HEK293 (cell line): ENCODE measurements at regions not wholly inside any gene's neighbourhood (a gene's known extent, or its start where the extent isn't known, plus 50 kb on each side); places are given as distances from the start of the nearest gene placed in this dataset.

Experiments used
- CTCF ChIA-PET: fragments of 350-600 bp; formaldehyde crosslinking; extraction: SDS; loops from one replicate; lab custom pipeline; 2021; ENCODE audit warnings: antibody characterized with exemption; lab: Yijun Ruan, JAX
- POLR2A ChIA-PET: fragments of 300-600 bp; formaldehyde crosslinking; extraction: SDS; loops from one replicate; lab custom pipeline; 2020; ENCODE audit warnings: antibody characterized with exemption, inconsistent platforms; lab: Yijun Ruan, JAX
- H3K27ac ChIP-seq: fragments of 200-500 bp; sonication (Bioruptor generic); 2 replicates; pipeline ENCODE4 v1.5.1; 2014; ENCODE audit warnings: low read depth, low read length, control low read depth, inconsistent platforms; ENCODE audit errors: extremely low read depth
- H3K36me3 ChIP-seq, 2 experiments: fragments of 200-500 bp in 1 of 2; sonication (Bioruptor generic) in 1 of 2; 1 replicate in 1 of 2; 2 replicates in 1 of 2; pipeline ENCODE4 v1.5.1; 2014 to 2017; ENCODE audit warnings: inconsistent platforms in 2 of 2, low read length in 2 of 2; ENCODE audit not compliant: control insufficient read depth in 2 of 2, insufficient read depth in 1 of 2
- H3K4me1 ChIP-seq: fragments of 200-500 bp; sonication (Bioruptor generic); 2 replicates; pipeline ENCODE4 v1.5.1; 2014; ENCODE audit warnings: mild to moderate bottlenecking, low read length, inconsistent platforms; ENCODE audit not compliant: control insufficient read depth, insufficient read depth
- H3K4me3 ChIP-seq: 2 replicates; pipeline ENCODE4 v1.5.1; 2011; ENCODE audit warnings: low read depth, mild to moderate bottlenecking, control low read depth, low read length, moderate library complexity
- H3K9me3 ChIP-seq: fragments of 200-500 bp; sonication (Bioruptor generic); 2 replicates; pipeline ENCODE4 v1.5.1; 2014; ENCODE audit warnings: low read depth, low read length, inconsistent platforms; ENCODE audit not compliant: control insufficient read depth, insufficient read depth
- KLF8 ChIP-seq: fragments of 450-650 bp; formaldehyde crosslinking; IDR thresholded peaks from 2 replicates; pipeline ENCODE4 v1.5.1; 2016; ENCODE audit warnings: missing biosample characterization, missing genetic modification characterization
- KLF9 ChIP-seq: fragments of 450-650 bp; formaldehyde crosslinking; IDR thresholded peaks from 2 replicates; pipeline ENCODE4 v1.5.1; 2016; ENCODE audit warnings: missing biosample characterization, missing genetic modification characterization, low read depth
- MYNN ChIP-seq: fragments of 450-650 bp; formaldehyde crosslinking; IDR thresholded peaks from 2 replicates; pipeline ENCODE4 v1.5.1; 2016; ENCODE audit warnings: missing biosample characterization, missing genetic modification characterization, borderline replicate concordance
- REPIN1 ChIP-seq: fragments of 450-650 bp; formaldehyde crosslinking; IDR thresholded peaks from 2 replicates; pipeline ENCODE4 v1.5.1; 2017; ENCODE audit warnings: missing biosample characterization, missing genetic modification characterization, low read depth
- REST ChIP-seq: fragments of 450-650 bp; formaldehyde crosslinking; IDR thresholded peaks from 2 replicates; pipeline ENCODE4 v1.5.1; 2016; ENCODE audit warnings: missing biosample characterization, missing genetic modification characterization
- SCRT2 ChIP-seq: fragments of 450-650 bp; formaldehyde crosslinking; IDR thresholded peaks from 2 replicates; pipeline ENCODE4 v1.5.1; 2016; ENCODE audit warnings: missing biosample characterization, missing genetic modification characterization
- TRIM28 ChIP-seq: IDR thresholded peaks from 2 replicates; pipeline ENCODE4 v1.6.1; 2011; ENCODE audit warnings: low read length, control low read depth, borderline replicate concordance
- ZNF114 ChIP-seq: fragments of 450-650 bp; formaldehyde crosslinking; IDR thresholded peaks from 2 replicates; pipeline ENCODE4 v1.5.0; 2017; ENCODE audit warnings: missing biosample characterization, missing genetic modification characterization
- ZNF140 ChIP-seq: fragments of 450-650 bp; formaldehyde crosslinking; IDR thresholded peaks from 2 replicates; pipeline ENCODE4 v1.5.1; 2016; ENCODE audit warnings: missing biosample characterization, missing genetic modification characterization
- ZNF155 ChIP-seq: fragments of 450-650 bp; formaldehyde crosslinking; IDR thresholded peaks from 2 replicates; pipeline ENCODE4 v1.5.1; 2016; ENCODE audit warnings: missing biosample characterization, missing genetic modification characterization
- ZNF175 ChIP-seq: fragments of 450-650 bp; formaldehyde crosslinking; IDR thresholded peaks from 2 replicates; pipeline ENCODE4 v1.5.1; 2016; ENCODE audit warnings: missing biosample characterization, missing genetic modification characterization
- ZNF292 ChIP-seq: fragments of 450-650 bp; formaldehyde crosslinking; IDR thresholded peaks from 2 replicates; pipeline ENCODE4 v1.5.1; 2016; ENCODE audit warnings: low read depth, missing biosample characterization, missing genetic modification characterization, borderline replicate concordance
- ZNF324 ChIP-seq: fragments of 450-650 bp; formaldehyde crosslinking; IDR thresholded peaks from 2 replicates; pipeline ENCODE4 v1.5.1; 2016; ENCODE audit warnings: missing biosample characterization, missing genetic modification characterization
- ZNF404 ChIP-seq: fragments of 450-650 bp; formaldehyde crosslinking; IDR thresholded peaks from 2 replicates; pipeline ENCODE4 v1.5.1; 2017; ENCODE audit warnings: missing biosample characterization, missing genetic modification characterization
- ZNF660 ChIP-seq: fragments of 450-650 bp; IDR thresholded peaks from 2 replicates; pipeline ENCODE4 v1.5.1; 2018; ENCODE audit warnings: missing biosample characterization, mild to moderate bottlenecking, missing genetic modification characterization
- ZNF837 ChIP-seq: fragments of 450-650 bp; formaldehyde crosslinking; IDR thresholded peaks from 2 replicates; pipeline ENCODE4 v1.5.1; 2016; ENCODE audit warnings: missing biosample characterization, missing genetic modification characterization
- TF ChIP-seq, protein P1 (sequence below): fragments of 450-650 bp; formaldehyde crosslinking; IDR thresholded peaks from 2 replicates; pipeline ENCODE4 v1.5.1; 2016; ENCODE audit warnings: missing biosample characterization, missing genetic modification characterization
- TF ChIP-seq, protein P2 (sequence below): fragments of 450-650 bp; formaldehyde crosslinking; IDR thresholded peaks from 2 replicates; pipeline ENCODE4 v1.5.1; 2016; ENCODE audit warnings: missing biosample characterization, missing genetic modification characterization

DNA sequence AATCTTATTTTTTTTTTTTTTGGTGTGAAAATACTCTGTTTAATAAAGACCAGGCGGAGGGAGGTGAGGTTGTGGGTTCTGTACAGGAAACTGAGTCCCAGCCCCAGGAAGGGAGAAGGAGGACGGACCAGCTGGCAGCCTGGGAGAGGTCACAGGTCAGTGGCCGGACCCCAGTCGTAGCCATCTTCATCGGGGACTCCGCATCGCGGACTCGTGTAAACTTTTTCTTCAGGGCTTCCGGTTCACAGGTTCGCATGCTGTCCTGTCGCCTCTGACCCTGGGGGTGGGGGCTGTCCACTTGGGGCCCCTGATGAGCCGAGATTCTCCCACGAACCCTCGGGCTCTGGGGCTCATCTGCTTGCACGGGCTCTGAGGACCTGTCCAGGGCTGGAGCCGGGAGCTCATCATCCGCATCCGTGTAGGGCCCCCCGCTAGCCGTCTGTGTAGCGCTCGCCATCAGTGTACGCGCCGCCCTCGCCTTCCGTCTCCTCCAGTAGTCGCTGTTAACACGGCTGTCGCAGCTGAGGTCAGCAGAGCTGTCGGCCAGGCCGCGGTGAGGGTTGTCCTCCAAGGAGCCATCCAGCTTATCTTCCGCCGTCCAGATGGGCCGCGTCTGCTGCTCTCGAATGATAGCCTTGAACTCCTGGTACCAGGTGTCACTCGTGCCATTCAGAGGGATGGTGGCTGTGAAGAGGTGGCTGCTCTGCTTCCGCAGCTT, 975.7 kb upstream of the PRMT6 start (continued):
- TF ChIP-seq REST (tag by site-specific recombination): no peak
- TF ChIP-seq ZNF324 (tag by site-specific recombination): no peak

DNA sequence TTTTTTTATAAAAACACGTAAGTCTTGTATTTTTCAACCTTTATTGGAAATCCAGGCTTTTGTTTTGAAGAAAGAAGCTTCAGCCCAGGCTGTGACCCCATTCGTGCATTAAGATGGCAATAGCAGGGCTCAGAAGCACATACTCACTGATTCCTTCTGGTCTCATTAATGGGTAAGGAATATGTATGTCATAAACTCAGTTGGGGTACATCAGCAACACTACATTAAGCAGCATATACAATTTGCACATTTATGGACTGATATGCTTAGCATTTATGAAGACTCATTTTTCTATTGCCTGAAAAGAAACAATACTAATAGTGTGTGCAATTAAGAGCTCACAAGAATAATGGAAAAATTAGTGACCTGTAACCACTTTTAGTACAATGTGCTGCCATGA, 945.4 kb upstream of the PRMT6 start:
- TF ChIP-seq KLF8 (tag by site-specific recombination) (no peak), ZNF140 (tag by site-specific recombination) (no peak), ZNF404 (tag by site-specific recombination) (no peak), ZNF292 (tag by site-specific recombination) (no peak), ZNF837 (no peak), MYNN (tag by site-specific recombination) (no peak), ZNF660 (tag by site-specific recombination) (no peak), KLF9 (tag by site-specific recombination) (no peak), TRIM28 (no peak)
- TF ChIP-seq, protein P1, sequence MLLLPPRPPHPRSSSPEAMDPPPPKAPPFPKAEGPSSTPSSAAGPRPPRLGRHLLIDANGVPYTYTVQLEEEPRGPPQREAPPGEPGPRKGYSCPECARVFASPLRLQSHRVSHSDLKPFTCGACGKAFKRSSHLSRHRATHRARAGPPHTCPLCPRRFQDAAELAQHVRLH: no peak
- Histone ChIP-seq H3K27ac (no peak overlapping the region), H3K4me1 (no peaks in the 10 kb centered on the region), H3K9me3 (no peaks in the 10 kb centered on the region), H3K36me3 (no peaks in the 10 kb centered on the region), H3K4me3 (no peak overlapping the region)
- POLR2A ChIA-PET: no interaction called here
- CTCF ChIA-PET: no interaction called here

- ChIA-PET CTCF (no interaction called here), POLR2A (no interaction called here)
- Histone ChIP-seq H3K36me3 (no peaks in the 10 kb centered on the region), H3K9me3 (no peaks in the 10 kb centered on the region), H3K4me3 (no peak overlapping the region), H3K27ac (no peak overlapping the region), H3K4me1 (no peaks in the 10 kb centered on the region)
- no peak for TF ChIP-seq ZNF114 (tag by site-specific recombination)
- no peak for TF ChIP-seq ZNF175 (tag by site-specific recombination)
- TF ChIP-seq ZNF155 (tag by site-specific recombination): no peak
- TF ChIP-seq SCRT2: no peak
- no peak for TF ChIP-seq REPIN1 (tag by site-specific recombination)
- TF ChIP-seq, protein P2, sequence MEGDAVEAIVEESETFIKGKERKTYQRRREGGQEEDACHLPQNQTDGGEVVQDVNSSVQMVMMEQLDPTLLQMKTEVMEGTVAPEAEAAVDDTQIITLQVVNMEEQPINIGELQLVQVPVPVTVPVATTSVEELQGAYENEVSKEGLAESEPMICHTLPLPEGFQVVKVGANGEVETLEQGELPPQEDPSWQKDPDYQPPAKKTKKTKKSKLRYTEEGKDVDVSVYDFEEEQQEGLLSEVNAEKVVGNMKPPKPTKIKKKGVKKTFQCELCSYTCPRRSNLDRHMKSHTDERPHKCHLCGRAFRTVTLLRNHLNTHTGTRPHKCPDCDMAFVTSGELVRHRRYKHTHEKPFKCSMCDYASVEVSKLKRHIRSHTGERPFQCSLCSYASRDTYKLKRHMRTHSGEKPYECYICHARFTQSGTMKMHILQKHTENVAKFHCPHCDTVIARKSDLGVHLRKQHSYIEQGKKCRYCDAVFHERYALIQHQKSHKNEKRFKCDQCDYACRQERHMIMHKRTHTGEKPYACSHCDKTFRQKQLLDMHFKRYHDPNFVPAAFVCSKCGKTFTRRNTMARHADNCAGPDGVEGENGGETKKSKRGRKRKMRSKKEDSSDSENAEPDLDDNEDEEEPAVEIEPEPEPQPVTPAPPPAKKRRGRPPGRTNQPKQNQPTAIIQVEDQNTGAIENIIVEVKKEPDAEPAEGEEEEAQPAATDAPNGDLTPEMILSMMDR (tag by site-specific recombination): no peak
Observed at GRCh38 chr1:106113851-106114250, 942.6 kb upstream of the PRMT6 start.
